ENCODE measurements at regions not wholly inside any gene's neighbourhood (a gene's known extent, or its start where the extent isn't known, plus 50 kb on each side); places are given as distances from the start of the nearest gene placed in this dataset.

DNA sequence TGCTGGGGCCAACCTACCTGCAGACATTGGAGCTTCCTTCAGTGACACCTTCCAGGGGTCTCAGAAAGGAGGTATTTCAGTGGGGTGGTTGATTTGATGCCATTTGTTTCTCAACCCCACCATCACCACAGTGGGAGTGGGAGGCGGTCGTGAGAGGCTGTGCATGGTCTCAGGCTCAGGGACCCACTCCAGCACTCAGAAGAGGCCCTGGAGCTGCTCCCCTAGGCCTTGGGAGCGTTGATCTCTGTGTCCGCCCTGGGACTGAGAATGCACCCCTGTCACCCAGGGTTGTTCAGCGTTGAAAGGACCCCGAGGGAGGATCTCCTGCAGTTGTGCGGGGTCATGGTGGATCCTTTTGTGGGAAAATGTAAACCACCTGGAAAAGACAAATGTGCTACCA is 410.6 kb downstream of the GLRX3 start:
- TF ChIP-seq, protein P1, sequence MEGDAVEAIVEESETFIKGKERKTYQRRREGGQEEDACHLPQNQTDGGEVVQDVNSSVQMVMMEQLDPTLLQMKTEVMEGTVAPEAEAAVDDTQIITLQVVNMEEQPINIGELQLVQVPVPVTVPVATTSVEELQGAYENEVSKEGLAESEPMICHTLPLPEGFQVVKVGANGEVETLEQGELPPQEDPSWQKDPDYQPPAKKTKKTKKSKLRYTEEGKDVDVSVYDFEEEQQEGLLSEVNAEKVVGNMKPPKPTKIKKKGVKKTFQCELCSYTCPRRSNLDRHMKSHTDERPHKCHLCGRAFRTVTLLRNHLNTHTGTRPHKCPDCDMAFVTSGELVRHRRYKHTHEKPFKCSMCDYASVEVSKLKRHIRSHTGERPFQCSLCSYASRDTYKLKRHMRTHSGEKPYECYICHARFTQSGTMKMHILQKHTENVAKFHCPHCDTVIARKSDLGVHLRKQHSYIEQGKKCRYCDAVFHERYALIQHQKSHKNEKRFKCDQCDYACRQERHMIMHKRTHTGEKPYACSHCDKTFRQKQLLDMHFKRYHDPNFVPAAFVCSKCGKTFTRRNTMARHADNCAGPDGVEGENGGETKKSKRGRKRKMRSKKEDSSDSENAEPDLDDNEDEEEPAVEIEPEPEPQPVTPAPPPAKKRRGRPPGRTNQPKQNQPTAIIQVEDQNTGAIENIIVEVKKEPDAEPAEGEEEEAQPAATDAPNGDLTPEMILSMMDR (IDR thresholded peaks at IDR 0.05) = no peak
- no peaks in the 10 kb centered on the region for H3K36me3 ChIP-seq
- H3K27me3 ChIP-seq = no peaks in the 10 kb centered on the region
- no peaks in the 10 kb centered on the region for H3K9me3 ChIP-seq
- DNase-seq (ENCODE audit: low spot score in 2 of 2) = no peak
- no peak overlapping the region for H3K4me3 ChIP-seq
- no peaks in the 10 kb centered on the region for H3K4me1 ChIP-seq
- intact Hi-C loops (cut with DNase I) = no loop called here
- no peak overlapping the region for H3K27ac ChIP-seq

DNA sequence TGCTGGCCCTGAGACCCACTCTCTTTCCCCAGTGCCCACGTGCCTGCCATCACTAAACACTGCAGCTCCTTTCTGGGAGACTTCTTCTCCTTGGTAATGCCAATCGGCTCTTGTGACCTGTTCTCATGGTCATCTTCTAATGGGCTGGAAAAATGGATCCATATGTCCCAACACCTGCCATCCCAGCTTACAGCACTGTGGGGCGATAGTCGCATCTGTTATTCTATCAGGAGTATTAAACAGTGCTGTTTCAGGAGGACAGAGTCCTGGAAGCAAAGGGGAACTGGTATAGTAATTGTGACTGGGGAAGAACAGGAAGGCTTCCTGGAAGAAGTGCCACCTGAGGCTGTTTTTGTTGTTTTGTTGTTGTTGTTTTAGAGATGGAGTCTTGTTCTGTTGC is 411.2 kb downstream of the GLRX3 start:
- H3K36me3 ChIP-seq = no peaks in the 10 kb centered on the region
- H3K4me1 ChIP-seq = no peaks in the 10 kb centered on the region
- DNase-seq (ENCODE audit: low spot score in 2 of 2) = no peak
- TF ChIP-seq, protein P1 (IDR thresholded peaks at IDR 0.05) = no peak
- no peak overlapping the region for H3K4me3 ChIP-seq
- H3K27me3 ChIP-seq = no peaks in the 10 kb centered on the region
- intact Hi-C loops (cut with DNase I) = no loop called here
- H3K27ac ChIP-seq = no peak overlapping the region
- H3K9me3 ChIP-seq = no peaks in the 10 kb centered on the region

DNA sequence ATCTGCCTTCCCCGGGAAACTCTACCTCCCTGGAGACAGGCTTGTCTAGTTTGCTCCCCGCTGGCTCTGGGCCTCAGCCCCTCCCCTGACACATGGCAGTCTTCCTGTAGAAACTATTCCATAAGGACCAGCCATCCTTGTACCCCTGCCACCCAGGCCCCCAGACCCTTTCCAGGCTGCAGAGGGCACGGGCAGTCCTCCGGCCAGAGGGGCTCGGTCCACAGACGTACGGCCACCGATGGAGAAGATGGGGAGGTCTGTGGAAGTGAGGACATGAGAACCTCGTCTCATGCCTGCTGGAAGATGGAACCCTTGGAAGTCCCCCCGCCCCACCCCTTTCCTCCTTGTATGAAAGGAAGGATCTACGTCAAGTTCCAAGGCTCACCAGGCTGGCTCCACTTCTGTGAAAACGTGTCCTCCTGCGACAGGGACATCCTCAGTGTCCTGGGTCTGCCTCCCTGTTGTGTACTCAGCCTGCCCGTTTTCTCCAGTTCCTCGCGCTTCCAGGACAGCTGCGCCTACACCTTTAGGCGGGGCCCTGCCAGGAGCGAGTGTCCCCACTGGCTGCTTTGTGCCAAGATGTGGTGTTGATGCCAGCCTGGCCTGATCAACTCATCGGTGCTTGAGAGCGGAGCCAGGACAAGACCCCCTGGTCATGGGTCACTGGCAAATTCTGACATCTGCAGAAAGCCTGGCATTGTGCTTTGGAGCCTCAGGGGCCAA is 414.9 kb downstream of the GLRX3 start:
- H3K27ac ChIP-seq = no peak overlapping the region
- no peaks in the 10 kb centered on the region for H3K27me3 ChIP-seq
- H3K9me3 ChIP-seq = no peaks in the 10 kb centered on the region
- H3K4me1 ChIP-seq = no peaks in the 10 kb centered on the region
- intact Hi-C loops (cut with DNase I) = no loop called here
- TF ChIP-seq, protein P1 (IDR thresholded peaks at IDR 0.05) = no peak
- no peak overlapping the region for H3K4me3 ChIP-seq
- no peak for DNase-seq (ENCODE audit: low spot score in 2 of 2)
- H3K36me3 ChIP-seq = no peaks in the 10 kb centered on the region

- TF ChIP-seq, protein P1 (IDR thresholded peaks at IDR 0.05) = no peak
- Histone ChIP-seq H3K36me3 (no peaks in the 10 kb centered on the region), H3K4me1 (no peaks in the 10 kb centered on the region), H3K4me3 (no peak overlapping the region), H3K27ac (no peak overlapping the region), H3K27me3 (no peaks in the 10 kb centered on the region), H3K9me3 (no peaks in the 10 kb centered on the region)
- intact Hi-C loops (cut with DNase I) = no loop called here
- DNase-seq (ENCODE audit: low spot score in 2 of 2) = no peak
These were observed 415.5 kb downstream of the GLRX3 start for GRCh38 chr10:130551676-130552075.

- Histone ChIP-seq H3K27me3 (no peaks in the 10 kb centered on the region), H3K9me3 (no peaks in the 10 kb centered on the region), H3K4me3 (no peak overlapping the region), H3K4me1 (no peaks in the 10 kb centered on the region), H3K36me3 (no peaks in the 10 kb centered on the region), H3K27ac (no peak overlapping the region)
- no peak for DNase-seq (ENCODE audit: low spot score in 2 of 2)
- TF ChIP-seq, protein P1 (IDR thresholded peaks at IDR 0.05) = no peak
- intact Hi-C loops (cut with DNase I) = no loop called here
These were observed 417.6 kb downstream of the GLRX3 start for GRCh38 chr10:130553826-130554225.

All from ascending aorta (tissue), 2 donors.